ENCODE measurements at regions not wholly inside any gene's neighbourhood (a gene's known extent, or its start where the extent isn't known, plus 50 kb on each side); places are given as distances from the start of the nearest gene placed in this dataset.
"Not testable (repeated sequence)": the region's sequence is repeated elsewhere in the genome, so short reads cannot be mapped to it uniquely, and the experiment has no call there.

DNA sequence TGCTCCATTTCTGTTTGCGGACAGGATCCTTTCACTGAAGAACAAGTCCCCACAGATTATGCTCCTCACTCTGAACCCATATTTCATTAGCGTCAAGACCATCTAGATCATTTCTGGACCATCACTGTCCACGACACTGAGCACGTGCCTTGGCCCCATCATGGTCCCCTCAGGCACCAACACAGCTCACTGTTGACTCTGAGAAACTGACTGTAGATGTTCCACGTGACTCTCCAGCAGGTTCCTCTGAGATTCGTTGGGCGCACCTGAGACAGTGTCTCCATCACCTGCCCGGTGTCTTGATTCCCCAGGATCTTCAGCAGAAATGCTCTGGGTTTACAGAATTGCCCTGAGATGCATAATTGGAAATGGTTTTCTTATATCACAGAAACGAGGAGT is 985.4 kb downstream of the TMEM121 start:
- intact Hi-C loops (cut with micrococcal nuclease): no loop called here
- no peak overlapping the region for H3K27ac ChIP-seq (replicated peaks)
- TF ChIP-seq, protein P1, sequence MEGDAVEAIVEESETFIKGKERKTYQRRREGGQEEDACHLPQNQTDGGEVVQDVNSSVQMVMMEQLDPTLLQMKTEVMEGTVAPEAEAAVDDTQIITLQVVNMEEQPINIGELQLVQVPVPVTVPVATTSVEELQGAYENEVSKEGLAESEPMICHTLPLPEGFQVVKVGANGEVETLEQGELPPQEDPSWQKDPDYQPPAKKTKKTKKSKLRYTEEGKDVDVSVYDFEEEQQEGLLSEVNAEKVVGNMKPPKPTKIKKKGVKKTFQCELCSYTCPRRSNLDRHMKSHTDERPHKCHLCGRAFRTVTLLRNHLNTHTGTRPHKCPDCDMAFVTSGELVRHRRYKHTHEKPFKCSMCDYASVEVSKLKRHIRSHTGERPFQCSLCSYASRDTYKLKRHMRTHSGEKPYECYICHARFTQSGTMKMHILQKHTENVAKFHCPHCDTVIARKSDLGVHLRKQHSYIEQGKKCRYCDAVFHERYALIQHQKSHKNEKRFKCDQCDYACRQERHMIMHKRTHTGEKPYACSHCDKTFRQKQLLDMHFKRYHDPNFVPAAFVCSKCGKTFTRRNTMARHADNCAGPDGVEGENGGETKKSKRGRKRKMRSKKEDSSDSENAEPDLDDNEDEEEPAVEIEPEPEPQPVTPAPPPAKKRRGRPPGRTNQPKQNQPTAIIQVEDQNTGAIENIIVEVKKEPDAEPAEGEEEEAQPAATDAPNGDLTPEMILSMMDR (IDR thresholded peaks at IDR 0.05; ENCODE audit: borderline replicate concordance): no peak
- peaks cover 71% of the 10 kb centered on the region for H3K27me3 ChIP-seq (ENCODE audit: low read depth)
- no peaks in the 10 kb centered on the region for H3K9me3 ChIP-seq (replicated peaks)
- no peaks in the 10 kb centered on the region for H3K4me1 ChIP-seq
- no peak overlapping the region for H3K4me3 ChIP-seq
- no peak for DNase-seq
- no peaks in the 10 kb centered on the region for H3K36me3 ChIP-seq

DNA sequence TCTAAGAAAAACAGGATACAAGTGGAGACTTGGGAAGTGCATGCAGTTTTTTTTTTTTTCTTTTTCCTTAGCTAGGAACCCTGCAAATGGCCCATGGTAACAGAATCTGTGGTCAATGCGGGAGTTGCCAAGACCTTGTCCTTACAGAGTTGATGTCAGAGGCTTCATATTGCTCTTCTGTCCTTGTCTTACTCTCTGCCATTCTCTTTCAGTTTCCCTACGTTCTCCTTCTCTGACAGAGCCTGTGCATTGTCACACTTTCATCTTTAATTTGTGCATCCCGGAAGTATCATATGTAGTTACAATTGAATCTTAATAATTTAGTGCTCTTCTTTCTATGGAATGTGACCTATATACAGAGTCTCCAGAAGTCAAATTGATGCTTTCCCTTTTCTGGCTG is 986.9 kb downstream of the TMEM121 start:
- TF ChIP-seq, protein P1 (IDR thresholded peaks at IDR 0.05; ENCODE audit: borderline replicate concordance): no peak
- Histone ChIP-seq H3K27ac (replicated peaks) (no peak overlapping the region), H3K36me3 (no peaks in the 10 kb centered on the region), H3K4me1 (no peaks in the 10 kb centered on the region), H3K4me3 (no peak overlapping the region), H3K9me3 (replicated peaks) (no peaks in the 10 kb centered on the region), H3K27me3 (ENCODE audit: low read depth) (peaks cover 61% of the 10 kb centered on the region)
- no peak for DNase-seq
- intact Hi-C loops (cut with micrococcal nuclease): no loop called here

DNA sequence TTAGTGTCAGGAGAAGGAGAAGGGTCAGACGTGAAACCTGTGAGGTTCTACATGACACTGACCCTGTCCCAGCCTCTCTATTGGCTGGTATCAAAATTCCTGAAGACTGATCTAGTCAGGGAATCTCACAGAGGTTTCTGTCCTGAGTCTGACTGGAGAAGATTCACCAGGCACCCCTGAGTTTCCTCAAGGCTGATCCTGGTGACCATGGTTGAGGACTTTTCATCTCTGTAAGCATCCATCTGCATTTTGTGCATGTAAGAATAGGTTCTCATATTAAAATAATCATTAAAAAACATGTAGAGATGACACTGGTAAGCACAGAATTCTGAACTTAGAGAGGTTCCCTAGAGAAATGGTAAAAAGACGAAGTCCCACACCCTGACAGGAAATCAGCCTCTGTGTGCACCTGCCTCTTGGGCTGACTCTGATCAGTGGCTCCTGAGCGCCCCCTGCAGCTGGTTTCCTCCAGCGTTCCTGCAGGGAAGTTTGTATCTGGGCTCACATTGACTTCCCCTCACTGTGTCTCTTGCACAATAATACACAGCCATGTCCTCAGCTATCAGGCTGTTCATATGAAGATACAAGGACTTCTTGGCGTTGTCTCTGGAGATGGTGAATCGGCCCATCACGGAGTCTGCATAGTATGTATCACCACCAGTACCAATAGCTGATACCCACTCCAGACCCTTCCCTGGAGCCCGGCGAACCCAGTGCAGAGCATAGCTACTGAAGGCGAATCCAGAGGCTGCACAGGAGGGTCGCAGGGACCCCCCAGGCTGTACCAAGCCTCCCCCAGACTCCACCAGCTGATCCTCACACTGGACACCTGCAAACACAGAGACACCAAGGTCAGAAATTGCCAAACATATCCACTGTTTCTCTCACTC is 991.9 kb downstream of the TMEM121 start:
- Histone ChIP-seq H3K4me3 (no peak overlapping the region), H3K27me3 (ENCODE audit: low read depth) (peaks cover 48% of the 10 kb centered on the region), H3K9me3 (replicated peaks) (no peaks in the 10 kb centered on the region), H3K4me1 (no peaks in the 10 kb centered on the region), H3K36me3 (no peaks in the 10 kb centered on the region), H3K27ac (replicated peaks) (no peak overlapping the region)
- intact Hi-C loops (cut with micrococcal nuclease): no loop called here
- peak; percentile 32 for DNase-seq
- TF ChIP-seq, protein P1 (IDR thresholded peaks at IDR 0.05; ENCODE audit: borderline replicate concordance): no peak

DNA sequence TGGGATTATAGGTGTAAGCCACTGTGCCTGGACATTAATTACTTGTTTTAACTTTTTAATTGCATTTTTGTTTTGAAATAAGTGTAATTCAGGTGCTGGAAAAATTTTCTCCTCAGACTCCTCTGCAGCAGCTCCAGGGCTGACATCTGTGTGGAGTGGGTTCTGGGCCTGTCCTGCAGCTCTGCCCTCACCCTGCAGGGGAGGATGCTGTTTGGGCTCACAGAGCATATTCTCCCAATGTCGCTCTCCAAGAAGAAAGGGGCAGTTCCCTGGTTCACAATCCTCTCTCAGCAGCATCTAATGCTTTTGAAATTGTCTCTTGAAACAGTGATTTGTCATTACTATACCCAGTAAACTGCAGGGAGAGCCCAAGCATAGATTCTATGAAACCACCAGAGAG is 995.7 kb downstream of the TMEM121 start:
- peaks cover 40% of the 10 kb centered on the region for H3K27me3 ChIP-seq (ENCODE audit: low read depth)
- DNase-seq; H3K4me1 ChIP-seq; intact Hi-C loops (cut with micrococcal nuclease); H3K27ac ChIP-seq (replicated peaks); H3K4me3 ChIP-seq; H3K9me3 ChIP-seq (replicated peaks); H3K36me3 ChIP-seq: not testable (repeated sequence)

DNA sequence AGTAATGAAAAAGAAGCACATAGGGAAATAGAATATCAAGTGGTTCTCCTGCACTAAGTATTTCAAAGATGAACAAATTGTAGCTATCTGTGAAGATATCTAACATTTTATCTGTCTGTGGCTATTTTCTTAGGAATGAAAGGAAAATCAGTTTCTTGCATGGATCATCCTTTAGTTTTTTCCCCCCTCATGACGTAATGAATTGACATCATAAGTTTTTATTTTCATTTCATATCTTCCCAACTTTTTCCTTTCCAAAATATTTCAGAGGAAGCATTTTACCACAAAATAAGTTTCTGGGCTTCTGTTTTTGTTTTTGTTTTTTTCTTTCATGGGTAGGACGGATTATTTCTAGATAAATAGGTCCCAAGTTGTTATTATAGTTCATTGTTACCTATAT is 996.6 kb downstream of the TMEM121 start:
- Histone ChIP-seq H3K27me3 (ENCODE audit: low read depth) (peaks cover 40% of the 10 kb centered on the region), H3K4me1 (no peaks in the 10 kb centered on the region), H3K27ac (replicated peaks) (no peak overlapping the region), H3K36me3 (no peaks in the 10 kb centered on the region), H3K9me3 (replicated peaks) (no peaks in the 10 kb centered on the region), H3K4me3 (no peak overlapping the region)
- no peak for DNase-seq
- TF ChIP-seq, protein P1 (IDR thresholded peaks at IDR 0.05; ENCODE audit: borderline replicate concordance): no peak
- intact Hi-C loops (cut with micrococcal nuclease): no loop called here

DNA sequence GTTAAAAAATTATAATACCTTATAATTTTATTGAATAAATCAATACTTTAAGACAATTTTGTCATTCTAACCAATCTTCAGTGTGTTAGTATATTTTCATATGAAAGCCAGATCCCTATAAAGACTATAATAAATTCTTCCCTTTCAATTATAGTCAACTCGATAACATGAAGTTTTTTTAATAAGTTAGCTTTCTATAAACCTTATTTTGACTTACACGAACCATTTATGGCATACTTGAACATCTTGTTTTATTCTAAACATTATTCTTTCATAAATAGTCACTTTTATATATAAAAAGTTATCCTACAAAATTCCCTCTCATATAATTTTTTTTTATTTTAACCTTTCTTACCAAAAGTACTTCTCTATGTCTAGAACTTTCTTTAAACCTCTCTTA is 1002.3 kb downstream of the TMEM121 start:
- Histone ChIP-seq H3K27ac (replicated peaks) (no peak overlapping the region), H3K27me3 (ENCODE audit: low read depth) (peaks cover 48% of the 10 kb centered on the region), H3K4me1 (no peaks in the 10 kb centered on the region), H3K9me3 (replicated peaks) (no peaks in the 10 kb centered on the region), H3K36me3 (no peaks in the 10 kb centered on the region), H3K4me3 (no peak overlapping the region)
- TF ChIP-seq, protein P1 (IDR thresholded peaks at IDR 0.05; ENCODE audit: borderline replicate concordance): no peak
- intact Hi-C loops (cut with micrococcal nuclease): no loop called here
- DNase-seq: no peak
